Endothelial cell of umbilical vein (primary cell): ENCODE measurements at regions not wholly inside any gene's neighbourhood (a gene's known extent, or its start where the extent isn't known, plus 50 kb on each side); places are given as distances from the start of the nearest gene placed in this dataset.

Source experiments
- BruUV-seq: library from RNA; stranded (reverse); fragments of 400-500 nt; replicated peaks from 2 replicates; lab custom pipeline; 2021; lab: Mats Ljungman, UMichigan
- CTCF ChIA-PET: fragments of 300-600, 350-600 bp; sonication (Branson Sonifier 250); formaldehyde crosslinking; loops from one replicate; lab custom pipeline; 2021; ENCODE audit warnings: antibody characterized with exemption, inconsistent platforms; lab: Charles Lee
- POLR2A ChIA-PET: fragments of 300-600, 350-600 bp; sonication (Branson Sonifier 250); formaldehyde crosslinking; loops from one replicate; lab custom pipeline; 2021; ENCODE audit warnings: antibody characterized with exemption, inconsistent platforms; lab: Charles Lee
- DNase-seq: peaks from one replicate; pipeline ENCODE4 v3.0.0-alpha.2; 2011; ENCODE audit warnings: low read depth, low spot score
- FAIRE-seq: peaks from 2 replicates; lab custom pipeline; 2011; peaks lifted over from hg19 to GRCh38; lab: Jason Lieb, UNC
- H2AFZ ChIP-seq: 2 replicates; pipeline ENCODE4 v1.6.0; 2012; ENCODE audit warnings: low read depth, low read length, control low read depth, inconsistent platforms
- H3K27ac ChIP-seq: 2 replicates; pipeline ENCODE4 v1.5.1; 2011; ENCODE audit warnings: low read depth, mild to moderate bottlenecking, control low read depth, low read length, moderate library complexity; ENCODE audit not compliant: insufficient read depth
- H3K27me3 ChIP-seq, 2 experiments: 2 replicates each; pipeline versions ENCODE4 v1.6.0 to v1.6.1; 2011; ENCODE audit warnings: low read length in 2 of 2, mixed read lengths in 1 of 2; ENCODE audit not compliant: control insufficient read depth in 2 of 2, insufficient read depth in 2 of 2
- H3K36me3 ChIP-seq, 2 experiments: 2 replicates in 1 of 2; 3 replicates in 1 of 2; pipeline ENCODE4 v1.5.1; 2011; ENCODE audit warnings: low read length in 2 of 2, mild to moderate bottlenecking in 1 of 2, moderate library complexity in 1 of 2; ENCODE audit not compliant: control insufficient read depth in 2 of 2, insufficient read depth in 2 of 2; ENCODE audit errors: extremely low read depth in 1 of 2
- H3K4me1 ChIP-seq: 3 replicates; pipeline ENCODE4 v1.5.1; 2011; ENCODE audit warnings: mild to moderate bottlenecking, low read length; ENCODE audit not compliant: control insufficient read depth, insufficient read depth; ENCODE audit errors: extremely low read depth
- H3K4me2 ChIP-seq: 2 replicates; pipeline ENCODE4 v1.6.1; 2011; ENCODE audit warnings: low read length, control low read depth, mixed read lengths; ENCODE audit not compliant: insufficient read depth
- H3K4me3 ChIP-seq, 3 experiments: fragments of 200-600 bp in 1 of 3; sonication (generic), shearing (Covaris generic) in 1 of 3; replicated peaks in 1 of 3; 2 replicates each; pipeline ENCODE4 v1.5.1; 2011 to 2016; ENCODE audit warnings: control low read depth in 3 of 3, low read length in 3 of 3, mild to moderate bottlenecking in 2 of 3, inconsistent platforms in 1 of 3, low read depth in 1 of 3, moderate library complexity in 1 of 3; ENCODE audit not compliant: insufficient read depth in 1 of 3
- H3K79me2 ChIP-seq: 2 replicates; pipeline ENCODE4 v1.6.0; 2012; ENCODE audit warnings: low read length, inconsistent platforms; ENCODE audit not compliant: control insufficient read depth, insufficient read depth
- H3K9ac ChIP-seq: replicated peaks from 2 replicates; pipeline ENCODE3; 2011; ENCODE audit warnings: low read length, control low read depth; ENCODE audit not compliant: insufficient read depth; ENCODE audit errors: extremely low read depth
- H3K9me1 ChIP-seq: replicated peaks from 3 replicates; pipeline ENCODE4 v1.6.0; 2011; ENCODE audit warnings: mild to moderate bottlenecking, low read length; ENCODE audit not compliant: control insufficient read depth, insufficient read depth; ENCODE audit errors: extremely low read depth
- H3K9me3 ChIP-seq: replicated peaks from 2 replicates; pipeline ENCODE4 v1.5.1; 2012; ENCODE audit warnings: low read length, inconsistent platforms; ENCODE audit not compliant: control insufficient read depth, insufficient read depth
- H4K20me1 ChIP-seq: replicated peaks from 2 replicates; pipeline ENCODE3; 2011; ENCODE audit warnings: mild to moderate bottlenecking, low read length; ENCODE audit not compliant: control insufficient read depth, insufficient read depth; ENCODE audit errors: extremely low read depth
- EZH2 ChIP-seq: IDR thresholded peaks from 2 replicates; pipeline ENCODE4 v1.6.1; 2012; ENCODE audit warnings: borderline replicate concordance, low read depth, mild to moderate bottlenecking, moderate library complexity, low read length, inconsistent platforms; ENCODE audit not compliant: severe bottlenecking
- FOS ChIP-seq: IDR thresholded peaks from 2 replicates; pipeline ENCODE4 v1.6.1; 2011; ENCODE audit warnings: mild to moderate bottlenecking, low read length, moderate library complexity, borderline replicate concordance; ENCODE audit not compliant: insufficient read depth
- GATA2 ChIP-seq: IDR thresholded peaks from 2 replicates; pipeline ENCODE4 v1.7.0; 2011; ENCODE audit warnings: low read depth, mild to moderate bottlenecking, moderate library complexity, mixed read lengths, low read length; ENCODE audit not compliant: insufficient read length, insufficient read depth
- JUN ChIP-seq: IDR thresholded peaks from 2 replicates; pipeline ENCODE4 v1.6.1; 2011; ENCODE audit warnings: borderline replicate concordance, low read depth; ENCODE audit not compliant: insufficient read length, insufficient read depth
- MYC ChIP-seq: IDR thresholded peaks from one replicate; pipeline ENCODE4 v1.6.1; 2011; ENCODE audit warnings: mild to moderate bottlenecking, low read depth, low read length
- POLR2A ChIP-seq: IDR thresholded peaks from 2 replicates; pipeline ENCODE4 v1.6.1; 2012; ENCODE audit warnings: low read depth, mild to moderate bottlenecking, control low read depth, low read length
- POLR2AphosphoS5 ChIP-seq: IDR thresholded peaks from 2 replicates; pipeline ENCODE4 v1.6.1; 2012; ENCODE audit warnings: low read depth, mild to moderate bottlenecking, control low read depth, low read length, moderate library complexity; ENCODE audit not compliant: insufficient read depth
- dilution Hi-C: fragments of 300-500 bp; cut with MboI; formaldehyde crosslinking; loops from one replicate; pipeline ENCODE4 v1.15.0; 2019; ENCODE audit warnings: low sequenced_read_pairs; ENCODE audit not compliant: extremely low pct_ligation_motif_present
- intact Hi-C: fragments of 100-400 bp; cut with micrococcal nuclease; formaldehyde crosslinking; loops from one replicate; pipeline ENCODE4 v1.10.0; 2022
- TF ChIP-seq, protein P1 (sequence below), 2 donors: IDR thresholded peaks; 1 replicate in 1 of 2; 2 replicates in 1 of 2; pipeline ENCODE4 v1.5.1; 2011; ENCODE audit warnings: low read length in 2 of 2, mild to moderate bottlenecking in 2 of 2, moderate library complexity in 2 of 2, control low read depth in 1 of 2, inconsistent platforms in 1 of 2, low read depth in 1 of 2; ENCODE audit not compliant: insufficient read depth in 1 of 2; ENCODE audit errors: extremely low read depth in 1 of 2
- TF ChIP-seq, protein P2 (sequence below): IDR thresholded peaks from 2 replicates; pipeline ENCODE4 v1.6.1; 2011; ENCODE audit not compliant: insufficient read depth, insufficient read length

DNA sequence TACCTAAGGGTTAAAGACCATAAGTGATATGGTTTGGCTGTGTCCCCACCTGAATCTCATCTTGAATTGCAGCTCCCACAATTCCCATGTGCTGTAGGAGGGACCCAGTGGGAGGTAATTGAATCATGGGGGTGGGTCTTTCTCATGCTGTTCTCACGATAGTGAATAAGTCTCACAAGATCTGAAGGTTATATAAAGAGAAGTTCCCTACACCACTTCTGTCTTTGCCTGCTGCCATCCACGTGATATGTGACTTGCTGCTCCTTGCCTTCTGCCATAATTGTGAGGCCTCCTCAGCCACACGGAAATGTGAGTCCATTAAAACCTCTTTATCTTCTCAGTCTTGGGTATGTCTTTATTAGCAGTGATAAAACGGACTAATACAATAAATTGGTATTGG lies 75.0 kb upstream of the CADPS start:
- DNase-seq = no peak
- intact Hi-C loops = no loop called here
- dilution Hi-C loops = no loop called here

More for the DNA sequence above, 75.0 kb upstream of the CADPS start:
- no peak for TF ChIP-seq POLR2AphosphoS5
- no peak for TF ChIP-seq GATA2
- TF ChIP-seq POLR2A = no peak
- TF ChIP-seq JUN = no peak
- no peak for TF ChIP-seq FOS
- TF ChIP-seq MYC = no peak
- TF ChIP-seq, protein P1, sequence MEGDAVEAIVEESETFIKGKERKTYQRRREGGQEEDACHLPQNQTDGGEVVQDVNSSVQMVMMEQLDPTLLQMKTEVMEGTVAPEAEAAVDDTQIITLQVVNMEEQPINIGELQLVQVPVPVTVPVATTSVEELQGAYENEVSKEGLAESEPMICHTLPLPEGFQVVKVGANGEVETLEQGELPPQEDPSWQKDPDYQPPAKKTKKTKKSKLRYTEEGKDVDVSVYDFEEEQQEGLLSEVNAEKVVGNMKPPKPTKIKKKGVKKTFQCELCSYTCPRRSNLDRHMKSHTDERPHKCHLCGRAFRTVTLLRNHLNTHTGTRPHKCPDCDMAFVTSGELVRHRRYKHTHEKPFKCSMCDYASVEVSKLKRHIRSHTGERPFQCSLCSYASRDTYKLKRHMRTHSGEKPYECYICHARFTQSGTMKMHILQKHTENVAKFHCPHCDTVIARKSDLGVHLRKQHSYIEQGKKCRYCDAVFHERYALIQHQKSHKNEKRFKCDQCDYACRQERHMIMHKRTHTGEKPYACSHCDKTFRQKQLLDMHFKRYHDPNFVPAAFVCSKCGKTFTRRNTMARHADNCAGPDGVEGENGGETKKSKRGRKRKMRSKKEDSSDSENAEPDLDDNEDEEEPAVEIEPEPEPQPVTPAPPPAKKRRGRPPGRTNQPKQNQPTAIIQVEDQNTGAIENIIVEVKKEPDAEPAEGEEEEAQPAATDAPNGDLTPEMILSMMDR (IDR thresholded peaks at IDR 0.05; ENCODE audit: extremely low read depth in 1 of 2, insufficient read depth in 1 of 2, low read depth in 1 of 2, low read length in 2 of 2) = no peak
- TF ChIP-seq, protein P2, sequence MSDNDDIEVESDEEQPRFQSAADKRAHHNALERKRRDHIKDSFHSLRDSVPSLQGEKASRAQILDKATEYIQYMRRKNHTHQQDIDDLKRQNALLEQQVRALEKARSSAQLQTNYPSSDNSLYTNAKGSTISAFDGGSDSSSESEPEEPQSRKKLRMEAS = no peak
- no peak for TF ChIP-seq EZH2
- no peak overlapping the region for H2AFZ ChIP-seq
- BruUV-seq = no TSS peak
- no peaks in the 10 kb centered on the region for H3K79me2 ChIP-seq
- no peaks in the 10 kb centered on the region for H3K27me3 ChIP-seq
- no peaks in the 10 kb centered on the region for H3K36me3 ChIP-seq
- ChIA-PET POLR2A (no interaction called here), CTCF (no interaction called here)
- H3K4me2 ChIP-seq = no peak overlapping the region
- no peak overlapping the region for H3K9ac ChIP-seq
- H3K4me3 ChIP-seq = no peak overlapping the region
- H3K9me1 ChIP-seq = no peaks in the 10 kb centered on the region
- H3K9me3 ChIP-seq = no peaks in the 10 kb centered on the region
- no peak for FAIRE-seq
- H4K20me1 ChIP-seq = no peaks in the 10 kb centered on the region
- no peaks in the 10 kb centered on the region for H3K4me1 ChIP-seq
- no peak overlapping the region for H3K27ac ChIP-seq
